A549 (cell line): ENCODE measurements at regions not wholly inside any gene's neighbourhood (a gene's known extent, or its start where the extent isn't known, plus 50 kb on each side); places are given as distances from the start of the nearest gene placed in this dataset.

Source experiments
- CHD4 ChIP-seq: fragments of 200-600 bp; sonication (generic); IDR thresholded peaks from 2 replicates; pipeline ENCODE4 v1.6.1; 2016; ENCODE audit warnings: antibody characterized with exemption, mild to moderate bottlenecking, borderline replicate concordance
- CTCF ChIP-seq: fragments of >200 bp; sonication (Bioruptor Twin); formaldehyde crosslinking; IDR thresholded peaks from 3 replicates; pipeline ENCODE4 v1.5.1; 2016
- HOXA7 ChIP-seq: fragments of 250-450 bp; sonication (Bioruptor Pico); IDR thresholded peaks from 2 replicates; pipeline ENCODE4 v1.5.0; 2020; ENCODE audit warnings: mild to moderate bottlenecking, moderate library complexity
- JUNB ChIP-seq: fragments of >200 bp; sonication (Bioruptor Twin); formaldehyde crosslinking; IDR thresholded peaks from 2 replicates; pipeline ENCODE4 v1.6.1; 2016

DNA sequence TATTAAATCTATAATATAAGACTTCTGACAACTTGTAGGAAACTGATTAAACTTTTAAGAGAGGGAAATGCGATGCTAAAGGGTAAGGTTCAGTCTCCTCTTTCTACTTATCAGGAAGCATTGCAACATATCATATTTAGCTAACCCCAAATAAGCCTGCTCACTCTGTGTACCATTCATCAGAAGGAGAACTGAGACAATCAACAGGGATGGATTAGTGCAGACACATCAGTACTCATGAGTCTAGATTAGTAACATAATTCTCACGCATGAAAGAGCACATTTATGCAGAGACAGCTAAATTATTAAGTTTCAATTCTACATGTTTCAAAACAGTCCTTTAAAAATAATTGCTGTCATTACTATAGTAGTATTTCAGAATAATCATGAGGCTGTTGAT is 354.2 kb upstream of the ZWINT start:
- no peak for TF ChIP-seq CTCF
- TF ChIP-seq HOXA7 (CRISPR knock-in tag) = no peak
- no peak for TF ChIP-seq JUNB
- no peak for TF ChIP-seq CHD4
